ENCODE measurements at regions not wholly inside any gene's neighbourhood (a gene's known extent, or its start where the extent isn't known, plus 50 kb on each side); places are given as distances from the start of the nearest gene placed in this dataset.

DNA sequence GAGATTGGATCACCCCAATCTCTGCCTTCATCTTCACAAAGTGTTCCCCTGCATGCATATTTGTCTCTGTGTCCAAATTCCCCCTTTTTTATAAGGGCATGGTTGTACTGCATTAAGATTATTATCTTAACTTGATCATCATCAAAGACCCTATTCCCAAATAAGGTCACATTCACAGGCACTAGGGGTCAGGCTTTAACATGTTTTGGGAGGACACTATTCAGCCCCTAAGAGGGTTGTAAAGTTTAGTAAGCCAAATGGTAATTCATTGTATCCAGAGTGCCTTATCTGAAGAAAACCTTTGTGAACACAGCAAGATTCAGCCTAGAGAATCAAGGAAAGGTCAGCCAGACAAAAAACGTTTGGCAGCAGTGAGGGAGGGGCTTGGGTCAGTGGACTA, 317.6 kb upstream of the PLD5 start:
- TF ChIP-seq, protein P1, sequence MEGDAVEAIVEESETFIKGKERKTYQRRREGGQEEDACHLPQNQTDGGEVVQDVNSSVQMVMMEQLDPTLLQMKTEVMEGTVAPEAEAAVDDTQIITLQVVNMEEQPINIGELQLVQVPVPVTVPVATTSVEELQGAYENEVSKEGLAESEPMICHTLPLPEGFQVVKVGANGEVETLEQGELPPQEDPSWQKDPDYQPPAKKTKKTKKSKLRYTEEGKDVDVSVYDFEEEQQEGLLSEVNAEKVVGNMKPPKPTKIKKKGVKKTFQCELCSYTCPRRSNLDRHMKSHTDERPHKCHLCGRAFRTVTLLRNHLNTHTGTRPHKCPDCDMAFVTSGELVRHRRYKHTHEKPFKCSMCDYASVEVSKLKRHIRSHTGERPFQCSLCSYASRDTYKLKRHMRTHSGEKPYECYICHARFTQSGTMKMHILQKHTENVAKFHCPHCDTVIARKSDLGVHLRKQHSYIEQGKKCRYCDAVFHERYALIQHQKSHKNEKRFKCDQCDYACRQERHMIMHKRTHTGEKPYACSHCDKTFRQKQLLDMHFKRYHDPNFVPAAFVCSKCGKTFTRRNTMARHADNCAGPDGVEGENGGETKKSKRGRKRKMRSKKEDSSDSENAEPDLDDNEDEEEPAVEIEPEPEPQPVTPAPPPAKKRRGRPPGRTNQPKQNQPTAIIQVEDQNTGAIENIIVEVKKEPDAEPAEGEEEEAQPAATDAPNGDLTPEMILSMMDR (IDR thresholded peaks at IDR 0.05), result no peak
- TF ChIP-seq POLR2A (IDR thresholded peaks at IDR 0.05), result no peak
